Keratinocyte (primary cell): ENCODE measurements at regions not wholly inside any gene's neighbourhood (a gene's known extent, or its start where the extent isn't known, plus 50 kb on each side); places are given as distances from the start of the nearest gene placed in this dataset.

Experiments used
- DNase-seq: peaks from one replicate; pipeline ENCODE4 v3.0.0-alpha.2; 2011; ENCODE audit warnings: low read depth, missing footprints, low spot score
- FAIRE-seq: peaks from 2 replicates; lab custom pipeline; 2011; peaks lifted over from hg19 to GRCh38; lab: Jason Lieb, UNC
- H2AFZ ChIP-seq: 2 replicates; pipeline ENCODE4 v1.6.0; 2012; ENCODE audit warnings: low read length, control low read depth, inconsistent platforms; ENCODE audit not compliant: control insufficient read depth
- H3K27ac ChIP-seq: 2 replicates; pipeline ENCODE4 v1.5.1; 2011; ENCODE audit warnings: low read length; ENCODE audit not compliant: control insufficient read depth, insufficient read depth
- H3K27me3 ChIP-seq: 3 replicates; pipeline ENCODE4 v1.6.0; 2011; ENCODE audit warnings: low read length; ENCODE audit not compliant: control insufficient read depth, insufficient read depth; ENCODE audit errors: extremely low read depth
- H3K36me3 ChIP-seq, 2 experiments: 2 replicates in 1 of 2; 3 replicates in 1 of 2; pipeline ENCODE4 v1.5.1; 2011; ENCODE audit warnings: low read length in 2 of 2, mild to moderate bottlenecking in 1 of 2; ENCODE audit not compliant: control insufficient read depth in 2 of 2, insufficient read depth in 2 of 2; ENCODE audit errors: extremely low read depth in 1 of 2
- H3K4me1 ChIP-seq: 3 replicates; pipeline ENCODE4 v1.5.1; 2011; ENCODE audit warnings: low read length; ENCODE audit not compliant: control insufficient read depth, insufficient read depth; ENCODE audit errors: extremely low read depth
- H3K4me2 ChIP-seq: 3 replicates; pipeline ENCODE4 v1.6.0; 2011; ENCODE audit warnings: low read depth, low read length; ENCODE audit not compliant: control insufficient read depth, insufficient read depth; ENCODE audit errors: extremely low read depth
- H3K4me3 ChIP-seq, 3 experiments: fragments of 200-600 bp in 1 of 3; sonication (generic) in 1 of 3; 2 replicates in 2 of 3; 3 replicates in 1 of 3; pipeline ENCODE4 v1.5.1; 2011 to 2016; ENCODE audit warnings: low read length in 3 of 3, mild to moderate bottlenecking in 3 of 3, control low read depth in 2 of 3, inconsistent platforms in 1 of 3, low read depth in 1 of 3, mixed read lengths in 1 of 3, mixed run types in 1 of 3, moderate library complexity in 1 of 3; ENCODE audit not compliant: control insufficient read depth in 2 of 3, insufficient read depth in 2 of 3; ENCODE audit errors: extremely low read depth in 1 of 3
- H3K79me2 ChIP-seq: 2 replicates; pipeline ENCODE4 v1.6.0; 2012; ENCODE audit warnings: low read length; ENCODE audit not compliant: control insufficient read depth, insufficient read depth
- H3K9ac ChIP-seq: 3 replicates; pipeline ENCODE4 v1.6.0; 2011; ENCODE audit warnings: low read length; ENCODE audit not compliant: control insufficient read depth, insufficient read depth; ENCODE audit errors: extremely low read depth
- H3K9me1 ChIP-seq: 3 replicates; pipeline ENCODE4 v1.6.0; 2011; ENCODE audit warnings: low read length; ENCODE audit not compliant: control insufficient read depth, insufficient read depth; ENCODE audit errors: extremely low read depth
- H3K9me3 ChIP-seq: 2 replicates; pipeline ENCODE4 v1.5.1; 2012; ENCODE audit warnings: low read depth, low read length; ENCODE audit not compliant: control insufficient read depth
- H4K20me1 ChIP-seq: 3 replicates; pipeline ENCODE4 v1.6.0; 2011; ENCODE audit warnings: low read length; ENCODE audit not compliant: control insufficient read depth, insufficient read depth; ENCODE audit errors: extremely low read depth
- CTCF ChIP-seq, 3 experiments: IDR thresholded peaks in 1 of 3; conservative IDR thresholded peaks in 1 of 3; optimal IDR thresholded peaks in 1 of 3; 2 replicates in 2 of 3; 3 replicates in 1 of 3; pipeline versions ENCODE3 to v1.5.1; 2011; ENCODE audit warnings: low read length in 3 of 3, mild to moderate bottlenecking in 3 of 3, moderate library complexity in 2 of 3, control low read depth in 1 of 3, inconsistent platforms in 1 of 3; ENCODE audit not compliant: insufficient read depth in 2 of 3; ENCODE audit errors: extremely low read depth in 1 of 3
- EZH2 ChIP-seq: IDR thresholded peaks from one replicate; pipeline ENCODE4 v1.6.1; 2012; ENCODE audit warnings: inconsistent platforms, mild to moderate bottlenecking, low read length, moderate library complexity
- dilution Hi-C: fragments of 300-500 bp; cut with MboI; formaldehyde crosslinking; loops from one replicate; pipeline ENCODE4 v1.7.0; 2020; ENCODE audit warnings: low sequenced_read_pairs; ENCODE audit not compliant: extremely low pct_ligation_motif_present

- H2AFZ ChIP-seq, result peak overlapping the region; percentile 2
- peaks cover 39% of the 10 kb centered on the region for H3K4me1 ChIP-seq
- peak overlapping the region; percentile 45 for H3K27ac ChIP-seq
- no peaks in the 10 kb centered on the region for H3K27me3 ChIP-seq
- H4K20me1 ChIP-seq, result no peaks in the 10 kb centered on the region
- dilution Hi-C loops, result no loop called here
- TF ChIP-seq CTCF (optimal IDR thresholded peaks at IDR 0.05 in 1 of 3, IDR thresholded peaks at IDR 0.05 in 1 of 3, conservative IDR thresholded peaks at IDR 0.05 in 1 of 3; ENCODE audit: extremely low read depth in 1 of 3, insufficient read depth in 2 of 3, low read length in 3 of 3) (no peak), EZH2 (no peak)
- H3K4me2 ChIP-seq, result peak overlapping the region; percentile 45
- no peaks in the 10 kb centered on the region for H3K79me2 ChIP-seq
- H3K9me1 ChIP-seq, result no peaks in the 10 kb centered on the region
- no peak overlapping the region for H3K9ac ChIP-seq
- no peak for DNase-seq
- no peaks in the 10 kb centered on the region for H3K36me3 ChIP-seq
- H3K4me3 ChIP-seq, result no peak overlapping the region
- peaks cover 2% of the 10 kb centered on the region for H3K9me3 ChIP-seq
- peak; percentile 95 for FAIRE-seq
These were observed 50.8 kb upstream of the UGP2 start for GRCh38 chr2:63790906-63791305.

DNA sequence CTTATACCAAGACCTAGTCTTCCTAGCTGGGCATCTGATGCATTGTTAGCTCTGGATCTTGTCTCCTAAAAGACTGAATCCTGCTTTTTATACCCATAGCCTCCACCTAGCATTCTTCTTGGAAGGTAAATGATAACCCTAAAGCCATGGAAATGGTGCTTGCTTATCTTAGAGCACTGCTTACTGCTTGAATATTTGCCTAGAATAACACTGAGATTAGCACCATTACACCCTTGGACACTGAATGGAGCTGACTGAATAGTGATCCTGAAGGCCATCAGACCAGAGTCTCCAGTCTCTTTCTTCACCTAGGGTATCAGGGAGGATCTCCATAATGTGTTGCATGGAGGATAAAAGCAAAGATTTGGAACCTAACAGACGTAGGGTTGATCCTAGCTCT lies 50.3 kb upstream of the UGP2 start:
- H3K9ac ChIP-seq, result no peak overlapping the region
- FAIRE-seq, result no peak
- H3K36me3 ChIP-seq, result no peaks in the 10 kb centered on the region
- peaks cover 2% of the 10 kb centered on the region for H3K9me3 ChIP-seq
- dilution Hi-C loops, result no loop called here
- peak overlapping the region; percentile 37 for H3K27ac ChIP-seq
- H3K4me1 ChIP-seq, result peaks cover 39% of the 10 kb centered on the region
- no peak for DNase-seq
- H2AFZ ChIP-seq, result peak overlapping the region; percentile 2
- TF ChIP-seq EZH2, result no peak
- no peak for TF ChIP-seq CTCF (optimal IDR thresholded peaks at IDR 0.05 in 1 of 3, IDR thresholded peaks at IDR 0.05 in 1 of 3, conservative IDR thresholded peaks at IDR 0.05 in 1 of 3; ENCODE audit: extremely low read depth in 1 of 3, insufficient read depth in 2 of 3, low read length in 3 of 3)
- H4K20me1 ChIP-seq, result no peaks in the 10 kb centered on the region
- H3K79me2 ChIP-seq, result no peaks in the 10 kb centered on the region
- H3K27me3 ChIP-seq, result no peaks in the 10 kb centered on the region
- no peak overlapping the region for H3K4me3 ChIP-seq
- H3K9me1 ChIP-seq, result no peaks in the 10 kb centered on the region
- no peak overlapping the region for H3K4me2 ChIP-seq
